PC-3 (cell line): ENCODE measurements at regions not wholly inside any gene's neighbourhood (a gene's known extent, or its start where the extent isn't known, plus 50 kb on each side); places are given as distances from the start of the nearest gene placed in this dataset.
"Not testable (repeated sequence)": the region's sequence is repeated elsewhere in the genome, so short reads cannot be mapped to it uniquely, and the experiment has no call there.

Experiments used
- EZH2 ChIP-seq: fragments of 300-600 bp; sonication (generic); IDR thresholded peaks from one replicate; pipeline ENCODE4 v1.6.1; 2017; ENCODE audit warnings: antibody characterized with exemption, mild to moderate bottlenecking, low read length; ENCODE audit not compliant: unreplicated experiment
- EZH2phosphoT487 ChIP-seq: fragments of 300-600 bp; sonication (generic); IDR thresholded peaks from 2 replicates; pipeline ENCODE4 v1.6.1; 2018; ENCODE audit warnings: mild to moderate bottlenecking, antibody characterized with exemption, low read length, borderline replicate concordance
- TF ChIP-seq, protein P1 (sequence below): fragments of 300-600 bp; sonication (generic); conservative IDR thresholded peaks from 2 replicates; pipeline ENCODE4 v1.5.1; 2017; ENCODE audit warnings: antibody characterized with exemption, low read depth, mild to moderate bottlenecking, low read length

DNA sequence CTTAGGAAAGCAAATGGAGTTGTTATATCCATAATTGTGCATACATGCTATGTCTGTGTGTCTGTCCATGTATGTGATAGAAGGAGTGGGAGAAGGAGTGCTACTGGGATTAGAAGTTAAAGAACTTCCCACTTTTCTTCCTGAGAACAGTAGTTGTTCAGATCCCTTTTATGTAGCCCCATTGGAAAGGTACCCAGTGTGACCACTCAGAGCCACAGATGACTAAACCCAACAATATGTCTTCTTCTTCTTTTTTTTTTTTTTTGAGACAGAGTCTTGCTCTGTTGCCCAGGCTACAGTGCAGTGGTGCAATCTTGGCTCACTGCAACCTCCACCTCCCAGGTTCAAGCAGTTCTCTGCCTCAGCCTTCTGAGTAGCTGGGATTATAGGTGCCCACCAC, 176.7 kb upstream of the MAP1B start:
- TF ChIP-seq, protein P1, sequence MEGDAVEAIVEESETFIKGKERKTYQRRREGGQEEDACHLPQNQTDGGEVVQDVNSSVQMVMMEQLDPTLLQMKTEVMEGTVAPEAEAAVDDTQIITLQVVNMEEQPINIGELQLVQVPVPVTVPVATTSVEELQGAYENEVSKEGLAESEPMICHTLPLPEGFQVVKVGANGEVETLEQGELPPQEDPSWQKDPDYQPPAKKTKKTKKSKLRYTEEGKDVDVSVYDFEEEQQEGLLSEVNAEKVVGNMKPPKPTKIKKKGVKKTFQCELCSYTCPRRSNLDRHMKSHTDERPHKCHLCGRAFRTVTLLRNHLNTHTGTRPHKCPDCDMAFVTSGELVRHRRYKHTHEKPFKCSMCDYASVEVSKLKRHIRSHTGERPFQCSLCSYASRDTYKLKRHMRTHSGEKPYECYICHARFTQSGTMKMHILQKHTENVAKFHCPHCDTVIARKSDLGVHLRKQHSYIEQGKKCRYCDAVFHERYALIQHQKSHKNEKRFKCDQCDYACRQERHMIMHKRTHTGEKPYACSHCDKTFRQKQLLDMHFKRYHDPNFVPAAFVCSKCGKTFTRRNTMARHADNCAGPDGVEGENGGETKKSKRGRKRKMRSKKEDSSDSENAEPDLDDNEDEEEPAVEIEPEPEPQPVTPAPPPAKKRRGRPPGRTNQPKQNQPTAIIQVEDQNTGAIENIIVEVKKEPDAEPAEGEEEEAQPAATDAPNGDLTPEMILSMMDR: not testable (repeated sequence)
- TF ChIP-seq EZH2phosphoT487, EZH2: not testable (repeated sequence)
